Heart left ventricle (tissue), 13 donors: ENCODE measurements at regions not wholly inside any gene's neighbourhood (a gene's known extent, or its start where the extent isn't known, plus 50 kb on each side); places are given as distances from the start of the nearest gene placed in this dataset.

Experiments used
- POLR2A ChIP-seq, 2 donors: fragments of 450-650 bp; IDR thresholded peaks; one replicate each; pipeline ENCODE4 v1.6.1; 2017; ENCODE audit warnings: antibody characterized with exemption in 2 of 2, mild to moderate bottlenecking in 2 of 2, moderate library complexity in 2 of 2
- TF ChIP-seq, protein P1 (sequence below), 12 donors: fragments of 200-600 bp; sonication (generic) in 4 of 12; IDR thresholded peaks; one replicate each; pipeline versions ENCODE4 v1.5.0 to v1.8.0; 2018 to 2022; ENCODE audit warnings: antibody characterized with exemption in 12 of 12, mild to moderate bottlenecking in 5 of 12
- donor health status: ischemic (EF 13 %, LVEDD 7.1; RV severe dilation, severe dysfunction).
- donor health status: DM: no; HTN: yes; CAD: no.
- donor health status: DM: no; HTN: no; CAD: no.
- donor health status: ischemic (EF 25% LVEDD 6.9; RV normal size, moderate dysfunction).
- donor health status: ischemic (EF 25% LVEDD 5.7; RV mildly dilated, moderate dysfunction).
- donor health status: ischemic (EF 35%, LVEDD 5.7; RV mildly dilated, moderate dysfunction).
- donor health status: nonischemic (EF 11% LVEDD 7.7; RV severe dilation, severe dysfunction).
- donor health status: DM: yes; HTN: yes; CAD: no.
- donor health status: PGD.
- donor health status: ischemic (EF 29% LVEDD 5.4; RV normal size, mild dysfunction).
- donor health status: nonischemic (EF 23%, LVEDD 6.1; RV moderate dilation, normal function).

DNA sequence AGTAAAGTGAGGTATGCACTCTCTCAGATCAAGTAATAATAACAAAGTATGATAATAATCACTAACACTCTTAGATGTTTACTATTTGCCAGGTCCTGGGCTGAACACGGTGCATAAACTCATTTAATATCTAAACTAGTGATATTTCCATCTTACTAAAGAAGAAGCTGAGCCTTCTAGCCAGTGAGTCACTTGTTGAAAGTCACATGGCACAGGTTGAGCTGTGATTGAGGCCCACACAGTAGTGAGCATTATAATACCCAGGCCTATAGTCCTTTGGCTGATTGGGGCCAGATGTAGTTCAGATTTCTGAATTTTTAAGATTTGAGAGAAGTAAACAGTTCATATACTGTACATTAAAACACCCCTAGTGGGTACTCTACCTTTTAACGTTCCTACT lies 93.2 kb upstream of the CCDC80 start:
- no peak for TF ChIP-seq POLR2A (IDR thresholded peaks at IDR 0.05)
- TF ChIP-seq, protein P1, sequence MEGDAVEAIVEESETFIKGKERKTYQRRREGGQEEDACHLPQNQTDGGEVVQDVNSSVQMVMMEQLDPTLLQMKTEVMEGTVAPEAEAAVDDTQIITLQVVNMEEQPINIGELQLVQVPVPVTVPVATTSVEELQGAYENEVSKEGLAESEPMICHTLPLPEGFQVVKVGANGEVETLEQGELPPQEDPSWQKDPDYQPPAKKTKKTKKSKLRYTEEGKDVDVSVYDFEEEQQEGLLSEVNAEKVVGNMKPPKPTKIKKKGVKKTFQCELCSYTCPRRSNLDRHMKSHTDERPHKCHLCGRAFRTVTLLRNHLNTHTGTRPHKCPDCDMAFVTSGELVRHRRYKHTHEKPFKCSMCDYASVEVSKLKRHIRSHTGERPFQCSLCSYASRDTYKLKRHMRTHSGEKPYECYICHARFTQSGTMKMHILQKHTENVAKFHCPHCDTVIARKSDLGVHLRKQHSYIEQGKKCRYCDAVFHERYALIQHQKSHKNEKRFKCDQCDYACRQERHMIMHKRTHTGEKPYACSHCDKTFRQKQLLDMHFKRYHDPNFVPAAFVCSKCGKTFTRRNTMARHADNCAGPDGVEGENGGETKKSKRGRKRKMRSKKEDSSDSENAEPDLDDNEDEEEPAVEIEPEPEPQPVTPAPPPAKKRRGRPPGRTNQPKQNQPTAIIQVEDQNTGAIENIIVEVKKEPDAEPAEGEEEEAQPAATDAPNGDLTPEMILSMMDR (IDR thresholded peaks at IDR 0.05): no peak
